Activated CD4-positive, alpha-beta T cell treated with anti-CD3 and anti-CD28 coated beads for 48 hours (primary cell): ENCODE measurements at regions not wholly inside any gene's neighbourhood (a gene's known extent, or its start where the extent isn't known, plus 50 kb on each side); places are given as distances from the start of the nearest gene placed in this dataset.

Experiments
- DNase-seq: peaks from one replicate; pipeline ENCODE4 v3.0.0-alpha.2; 2020

GRCh38 chr4:58935332-58935731, 1825.1 kb upstream of the IGFBP7 start:
- no peak for DNase-seq

- DNase-seq: no peak
Observed at GRCh38 chr4:58936436-58936835, 1826.3 kb upstream of the IGFBP7 start.

GRCh38 chr4:58940167-58940566, 1830.0 kb upstream of the IGFBP7 start:
- no peak for DNase-seq

- no peak for DNase-seq
Observed at GRCh38 chr4:58941286-58941685, 1831.1 kb upstream of the IGFBP7 start.

- no peak for DNase-seq
Observed at GRCh38 chr4:58953575-58953974, 1843.4 kb upstream of the IGFBP7 start.

- no peak for DNase-seq
Observed at GRCh38 chr4:58957711-58958110, 1847.5 kb upstream of the IGFBP7 start.

GRCh38 chr4:58961283-58961682, 1851.1 kb upstream of the IGFBP7 start:
- no peak for DNase-seq

- no peak for DNase-seq
Observed at GRCh38 chr4:58961925-58962324, 1851.7 kb upstream of the IGFBP7 start.

GRCh38 chr4:58962424-58962823, 1852.2 kb upstream of the IGFBP7 start:
- DNase-seq: no peak

GRCh38 chr4:58981828-58982227, 1871.6 kb upstream of the IGFBP7 start:
- DNase-seq: no peak

- DNase-seq: no peak
Observed at GRCh38 chr4:58983887-58984286, 1873.7 kb upstream of the IGFBP7 start.

GRCh38 chr4:59002148-59002547, 1892.0 kb upstream of the IGFBP7 start:
- DNase-seq: no peak

- no peak for DNase-seq
Observed at GRCh38 chr4:59024257-59024656, 1914.1 kb upstream of the IGFBP7 start.

- DNase-seq: no peak
Observed at GRCh38 chr4:59037812-59038211, 1927.6 kb upstream of the IGFBP7 start.

GRCh38 chr4:59039046-59039445, 1928.9 kb upstream of the IGFBP7 start:
- DNase-seq: no peak

GRCh38 chr4:59044286-59044900, 1934.2 kb upstream of the IGFBP7 start:
- DNase-seq: no peak

- DNase-seq: no peak
Observed at GRCh38 chr4:59054086-59054485, 1943.9 kb upstream of the IGFBP7 start.

- no peak for DNase-seq
Observed at GRCh38 chr4:59057804-59058203, 1947.6 kb upstream of the IGFBP7 start.

- DNase-seq: no peak
Observed at GRCh38 chr4:59058543-59058942, 1948.4 kb upstream of the IGFBP7 start.

GRCh38 chr4:59060002-59060846, 1950.0 kb upstream of the IGFBP7 start:
- DNase-seq: no peak

GRCh38 chr4:59060895-59061294, 1950.7 kb upstream of the IGFBP7 start:
- DNase-seq: no peak

GRCh38 chr4:59063015-59063720, 1953.0 kb upstream of the IGFBP7 start:
- no peak for DNase-seq

GRCh38 chr4:59068722-59069418, 1958.7 kb upstream of the IGFBP7 start:
- no peak for DNase-seq
